Muscle layer of duodenum (tissue), 2 donors: ENCODE measurements at regions not wholly inside any gene's neighbourhood (a gene's known extent, or its start where the extent isn't known, plus 50 kb on each side); places are given as distances from the start of the nearest gene placed in this dataset.

Experiments
- H3K27ac ChIP-seq: one replicate; pipeline ENCODE4 v1.7.0; 2013; ENCODE audit warnings: mild to moderate bottlenecking, low read length
- H3K27me3 ChIP-seq: one replicate; pipeline ENCODE4 v1.7.0; 2013; ENCODE audit warnings: low read depth, mild to moderate bottlenecking, control low read depth, low read length
- H3K36me3 ChIP-seq, 2 donors: one replicate each; pipeline ENCODE4 v1.7.0; 2013; ENCODE audit warnings: low read length in 2 of 2, control low read depth in 1 of 2, mild to moderate bottlenecking in 1 of 2; ENCODE audit not compliant: insufficient read depth in 2 of 2, control insufficient read depth in 1 of 2
- H3K4me1 ChIP-seq, 2 donors: one replicate each; pipeline ENCODE4 v1.7.0; 2013; ENCODE audit warnings: low read length in 2 of 2, mild to moderate bottlenecking in 2 of 2, control low read depth in 1 of 2, moderate library complexity in 1 of 2; ENCODE audit not compliant: insufficient read depth in 2 of 2, control insufficient read depth in 1 of 2
- H3K4me3 ChIP-seq, 2 donors: one replicate each; pipeline ENCODE4 v1.7.0; 2013; ENCODE audit warnings: low read length in 2 of 2, low read depth in 1 of 2, mild to moderate bottlenecking in 1 of 2
- H3K9me3 ChIP-seq, 2 donors: one replicate each; pipeline ENCODE4 v1.7.0; 2013; ENCODE audit warnings: low read length in 2 of 2, control low read depth in 1 of 2, mild to moderate bottlenecking in 1 of 2; ENCODE audit not compliant: control insufficient read depth in 1 of 2
- donor health status: healthy.

DNA sequence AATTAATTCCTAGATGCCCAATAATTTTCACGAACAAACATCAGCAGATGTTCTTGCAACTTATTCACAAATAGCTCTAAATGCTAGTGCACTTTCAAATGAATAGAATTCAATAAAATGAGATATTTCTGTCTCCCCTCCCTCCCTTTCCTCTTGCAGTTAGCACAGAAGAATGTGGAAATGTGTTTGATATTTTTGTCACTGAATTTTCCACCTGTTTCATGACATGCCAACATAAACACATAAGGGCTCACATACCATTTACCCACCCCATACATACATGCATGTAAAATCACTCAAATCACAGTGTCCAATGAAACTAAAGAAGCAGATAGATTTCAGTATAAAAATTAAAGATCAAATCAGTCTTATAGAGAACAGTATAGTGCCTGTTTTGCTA, 746.9 kb upstream of the MARCKS start:
- Histone ChIP-seq H3K27me3 (no peaks in the 10 kb centered on the region), H3K36me3 (no peaks in the 10 kb centered on the region), H3K9me3 (peaks cover 0 to 3% of the 10 kb centered on the region in 2 donors), H3K4me1 (no peaks in the 10 kb centered on the region), H3K27ac (no peak overlapping the region), H3K4me3 (no peak overlapping the region)

- H3K27ac ChIP-seq = no peak overlapping the region
- no peaks in the 10 kb centered on the region for H3K4me1 ChIP-seq
- no peaks in the 10 kb centered on the region for H3K27me3 ChIP-seq
- peaks cover 0 to 3% of the 10 kb centered on the region in 2 donors for H3K9me3 ChIP-seq
- no peak overlapping the region for H3K4me3 ChIP-seq
- no peaks in the 10 kb centered on the region for H3K36me3 ChIP-seq
Measured at GRCh38 chr6:113111550-113111949, 745.6 kb upstream of the MARCKS start.

GRCh38 chr6:113112086-113112485, 745.1 kb upstream of the MARCKS start:
- Histone ChIP-seq H3K4me3 (no peak overlapping the region), H3K9me3 (peaks cover 0 to 3% of the 10 kb centered on the region in 2 donors), H3K27me3 (no peaks in the 10 kb centered on the region), H3K36me3 (no peaks in the 10 kb centered on the region), H3K27ac (no peak overlapping the region), H3K4me1 (no peaks in the 10 kb centered on the region)

- Histone ChIP-seq H3K27me3 (no peaks in the 10 kb centered on the region), H3K9me3 (no peaks in the 10 kb centered on the region), H3K4me3 (no peak overlapping the region), H3K4me1 (no peaks in the 10 kb centered on the region), H3K27ac (no peak overlapping the region), H3K36me3 (no peaks in the 10 kb centered on the region)
Measured at GRCh38 chr6:113115196-113115595, 741.9 kb upstream of the MARCKS start.

GRCh38 chr6:113120224-113120581, 736.9 kb upstream of the MARCKS start:
- no peaks in the 10 kb centered on the region for H3K27me3 ChIP-seq
- no peak overlapping the region for H3K4me3 ChIP-seq
- no peaks in the 10 kb centered on the region for H3K9me3 ChIP-seq
- H3K27ac ChIP-seq = no peak overlapping the region
- no peaks in the 10 kb centered on the region for H3K36me3 ChIP-seq
- H3K4me1 ChIP-seq = no peaks in the 10 kb centered on the region

DNA sequence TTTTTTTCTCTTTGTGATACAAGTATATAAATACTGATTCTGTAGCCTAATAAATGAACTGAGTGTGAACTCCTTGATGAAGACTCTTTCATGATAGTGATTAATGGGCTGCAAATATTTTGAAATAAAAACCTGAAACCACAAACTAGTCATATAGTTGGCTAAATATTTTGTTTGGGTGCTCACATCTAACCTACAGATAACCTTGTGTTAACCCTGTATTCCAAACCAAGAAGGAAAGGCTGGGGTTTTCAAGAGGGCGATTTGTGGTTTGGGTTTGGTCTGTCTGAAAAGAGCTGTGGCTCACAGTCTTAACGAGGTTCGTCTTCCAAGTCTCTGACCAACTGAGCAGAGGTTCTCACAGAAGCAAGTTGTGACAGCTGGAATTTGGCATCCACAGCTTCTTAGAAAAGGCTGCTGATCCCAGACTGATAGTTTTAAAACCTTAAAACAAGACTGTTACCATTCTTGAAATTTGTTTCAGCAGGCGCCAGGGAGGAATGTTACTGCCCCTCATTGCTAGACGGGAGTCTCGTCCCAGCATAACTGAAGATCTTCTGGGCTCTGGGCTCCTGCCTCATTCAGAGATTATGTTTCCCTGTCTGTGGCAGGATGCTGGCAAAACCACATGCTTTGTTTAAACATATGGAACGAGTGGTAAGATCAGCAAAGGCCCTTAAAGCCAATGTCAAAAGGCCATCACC, 736.4 kb upstream of the MARCKS start:
- Histone ChIP-seq H3K9me3 (no peaks in the 10 kb centered on the region), H3K27me3 (no peaks in the 10 kb centered on the region), H3K4me1 (no peaks in the 10 kb centered on the region), H3K27ac (no peak overlapping the region), H3K4me3 (no peak overlapping the region), H3K36me3 (no peaks in the 10 kb centered on the region)

DNA sequence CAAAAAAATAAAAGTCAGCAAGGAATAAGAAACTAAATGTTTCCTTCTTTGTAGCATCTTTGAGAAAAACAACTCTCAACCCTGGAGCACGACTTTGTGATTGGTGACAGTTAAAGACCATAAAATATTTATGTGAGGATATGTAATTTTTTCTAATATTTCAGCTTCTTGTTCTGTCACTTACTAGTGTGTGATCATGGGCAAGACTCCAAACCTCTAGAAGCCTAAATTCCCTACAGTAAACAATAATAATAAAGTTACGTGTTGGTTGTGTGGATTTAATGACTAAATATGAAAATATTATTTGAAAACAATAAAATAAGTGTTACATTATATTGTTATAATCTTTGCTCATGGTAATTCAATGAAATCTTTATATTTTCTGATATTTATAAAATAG, 735.6 kb upstream of the MARCKS start:
- H3K9me3 ChIP-seq = no peaks in the 10 kb centered on the region
- no peaks in the 10 kb centered on the region for H3K4me1 ChIP-seq
- H3K4me3 ChIP-seq = no peak overlapping the region
- no peaks in the 10 kb centered on the region for H3K36me3 ChIP-seq
- H3K27ac ChIP-seq = no peak overlapping the region
- no peaks in the 10 kb centered on the region for H3K27me3 ChIP-seq

DNA sequence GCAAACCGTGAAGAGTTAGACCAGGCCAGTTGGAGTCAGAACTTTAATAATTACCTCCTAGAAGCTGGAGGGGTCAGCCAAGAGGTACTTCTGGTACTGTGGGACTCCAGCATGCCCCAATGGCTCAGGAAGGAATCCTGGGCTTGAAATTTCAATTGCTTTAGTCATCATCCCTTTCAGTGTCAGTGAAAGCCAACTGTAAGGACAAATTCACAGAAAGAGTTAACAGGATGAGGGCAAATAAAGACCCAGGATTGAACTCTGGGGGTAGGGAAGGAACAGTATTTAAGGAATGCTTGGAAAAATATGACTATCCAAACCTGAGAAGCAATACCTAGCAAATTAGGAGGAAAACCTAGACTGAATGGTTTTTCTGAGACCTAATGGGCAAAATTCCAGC, 735.1 kb upstream of the MARCKS start:
- Histone ChIP-seq H3K36me3 (no peaks in the 10 kb centered on the region), H3K9me3 (no peaks in the 10 kb centered on the region), H3K27me3 (no peaks in the 10 kb centered on the region), H3K4me3 (no peak overlapping the region), H3K27ac (no peak overlapping the region), H3K4me1 (no peaks in the 10 kb centered on the region)

- Histone ChIP-seq H3K27me3 (no peaks in the 10 kb centered on the region), H3K4me1 (no peaks in the 10 kb centered on the region), H3K9me3 (no peaks in the 10 kb centered on the region), H3K27ac (no peak overlapping the region), H3K4me3 (no peak overlapping the region), H3K36me3 (no peaks in the 10 kb centered on the region)
Measured at GRCh38 chr6:113125626-113126025, 731.5 kb upstream of the MARCKS start.

GRCh38 chr6:113127786-113128419, 729.2 kb upstream of the MARCKS start:
- no peaks in the 10 kb centered on the region for H3K27me3 ChIP-seq

DNA sequence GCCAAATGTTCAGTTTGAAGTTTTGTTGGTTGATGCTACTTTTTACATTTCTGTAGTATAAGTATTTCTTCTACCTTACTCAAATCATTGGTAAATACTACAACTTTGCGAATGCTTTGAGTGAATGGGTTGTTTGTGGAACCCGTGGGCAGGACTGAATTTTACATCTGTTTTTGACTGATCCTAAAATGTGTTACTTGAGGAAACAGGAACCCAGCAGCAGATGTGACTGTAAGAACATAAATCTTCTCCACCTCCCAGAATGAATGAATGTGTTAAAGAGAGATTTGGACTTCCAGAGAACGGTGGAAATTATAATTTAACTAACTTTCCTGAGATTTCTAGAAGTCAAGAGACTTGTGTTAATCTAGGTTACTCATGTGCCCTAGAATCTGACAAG, 728.5 kb upstream of the MARCKS start:
- Histone ChIP-seq H3K27me3 (no peaks in the 10 kb centered on the region), H3K36me3 (no peaks in the 10 kb centered on the region)

More at GRCh38 chr6:113127786-113128419, 729.2 kb upstream of the MARCKS start:
- no peak overlapping the region for H3K4me3 ChIP-seq
- H3K27ac ChIP-seq = no peak overlapping the region
- no peaks in the 10 kb centered on the region for H3K36me3 ChIP-seq
- H3K4me1 ChIP-seq = no peaks in the 10 kb centered on the region
- H3K9me3 ChIP-seq = no peaks in the 10 kb centered on the region

GRCh38 chr6:113129991-113130390, 727.2 kb upstream of the MARCKS start:
- H3K4me1 ChIP-seq = no peaks in the 10 kb centered on the region
- no peaks in the 10 kb centered on the region for H3K27me3 ChIP-seq
- no peak overlapping the region for H3K4me3 ChIP-seq
- no peak overlapping the region for H3K27ac ChIP-seq
- no peaks in the 10 kb centered on the region for H3K9me3 ChIP-seq
- no peaks in the 10 kb centered on the region for H3K36me3 ChIP-seq

More for the DNA sequence above, 728.5 kb upstream of the MARCKS start:
- H3K27ac ChIP-seq = no peak overlapping the region
- no peaks in the 10 kb centered on the region for H3K4me1 ChIP-seq
- H3K9me3 ChIP-seq = no peaks in the 10 kb centered on the region
- H3K4me3 ChIP-seq = no peak overlapping the region
